ENCODE measurements at regions not wholly inside any gene's neighbourhood (a gene's known extent, or its start where the extent isn't known, plus 50 kb on each side); places are given as distances from the start of the nearest gene placed in this dataset.

DNA sequence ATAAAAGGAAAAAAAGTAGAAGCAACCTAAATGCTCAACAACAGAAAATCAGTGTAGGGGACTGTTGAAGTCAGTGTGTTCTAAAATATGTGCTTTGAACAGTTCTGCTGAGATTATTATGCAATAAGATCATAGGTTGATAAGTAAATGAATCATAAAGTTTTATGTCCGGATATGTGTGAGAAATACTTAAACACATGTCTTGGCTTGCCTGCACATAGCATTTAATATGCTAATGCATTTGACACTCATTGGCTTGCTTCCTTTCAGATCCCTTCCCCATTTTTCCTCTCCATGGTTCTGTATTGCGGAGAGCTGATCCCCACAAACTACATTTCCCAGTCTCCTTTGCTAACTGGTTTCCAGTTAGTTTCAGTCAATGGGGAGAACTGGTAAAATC, 573.8 kb upstream of the TBX3 start (continued):
- no peak for TF ChIP-seq CEBPG (CRISPR knock-in tag; IDR thresholded peaks at IDR 0.05)
- peak in 1 of 2 experiments; percentile 39; a peak in 1 of 4 replicates for TF ChIP-seq CEBPG (tag; conservative IDR thresholded peaks at IDR 0.05 in 1 of 2, IDR thresholded peaks at IDR 0.05 in 1 of 2)
- no peak for TF ChIP-seq SUPT5H (IDR thresholded peaks at IDR 0.05)

GRCh38 chr12:115255962-115256361, 572.0 kb upstream of the TBX3 start:
- no peak overlapping the region for H3K9ac ChIP-seq (ENCODE audit: insufficient read depth in 1 of 2, low read depth in 2 of 2, low read length in 2 of 2)
- no peak overlapping the region for H3K27ac ChIP-seq (ENCODE audit: extremely low read depth, low read depth, low read length)
- DNase-seq (ENCODE audit: extremely low read depth in 1 of 4, low spot score in 3 of 4) (no peak), FAIRE-seq (no peak), ATAC-seq (no peak)
- 0% methylated on average over 5 of the region's 5 CpGs for WGBS (ENCODE audit: insufficient coverage, low coverage, missing lambda C conversion rate)
- ChIA-PET CTCF (ENCODE audit: low intra/inter-chr PET ratio) (no interaction called here), POLR2A (no interaction called here)
- H3K27me3 ChIP-seq (ENCODE audit: control insufficient read depth in 2 of 2, insufficient read depth in 2 of 2, low read length in 2 of 2): no peaks in the 10 kb centered on the region
- no TSS peak for BruUV-seq (replicated peaks)
- H3K36me3 ChIP-seq (ENCODE audit: control insufficient read depth, insufficient read depth, low read length): no peaks in the 10 kb centered on the region
- H3K4me2 ChIP-seq (ENCODE audit: insufficient read depth, low read length): no peak overlapping the region
- H3K9me3 ChIP-seq (replicated peaks; ENCODE audit: control insufficient read depth, insufficient read depth, low read depth, low read length): no peaks in the 10 kb centered on the region
- H3K9me1 ChIP-seq (ENCODE audit: control insufficient read depth, insufficient read depth, low read length): no peaks in the 10 kb centered on the region
- H3K4me3 ChIP-seq: no peak overlapping the region
- intact Hi-C loops (cut with micrococcal nuclease): no loop called here
- H3K79me2 ChIP-seq (ENCODE audit: control insufficient read depth, insufficient read depth, low read length): no peaks in the 10 kb centered on the region
- no peaks in the 10 kb centered on the region for H4K20me1 ChIP-seq (replicated peaks; ENCODE audit: control insufficient read depth, insufficient read depth, low read length)
- H2AFZ ChIP-seq (ENCODE audit: low read depth, low read length): no peak overlapping the region
- in situ Hi-C loops (cut with MboI): no loop called here
- H3K4me1 ChIP-seq (replicated peaks in 1 of 2; ENCODE audit: control insufficient read depth in 2 of 2, insufficient read depth in 2 of 2, low read length in 2 of 2): no peaks in the 10 kb centered on the region
- no peak for TF ChIP-seq ZNF143 (CRISPR knock-in tag; IDR thresholded peaks at IDR 0.05)
- no peak for TF ChIP-seq ETV5 (CRISPR knock-in tag; IDR thresholded peaks at IDR 0.05; ENCODE audit: low read depth)
- TF ChIP-seq, protein P1, sequence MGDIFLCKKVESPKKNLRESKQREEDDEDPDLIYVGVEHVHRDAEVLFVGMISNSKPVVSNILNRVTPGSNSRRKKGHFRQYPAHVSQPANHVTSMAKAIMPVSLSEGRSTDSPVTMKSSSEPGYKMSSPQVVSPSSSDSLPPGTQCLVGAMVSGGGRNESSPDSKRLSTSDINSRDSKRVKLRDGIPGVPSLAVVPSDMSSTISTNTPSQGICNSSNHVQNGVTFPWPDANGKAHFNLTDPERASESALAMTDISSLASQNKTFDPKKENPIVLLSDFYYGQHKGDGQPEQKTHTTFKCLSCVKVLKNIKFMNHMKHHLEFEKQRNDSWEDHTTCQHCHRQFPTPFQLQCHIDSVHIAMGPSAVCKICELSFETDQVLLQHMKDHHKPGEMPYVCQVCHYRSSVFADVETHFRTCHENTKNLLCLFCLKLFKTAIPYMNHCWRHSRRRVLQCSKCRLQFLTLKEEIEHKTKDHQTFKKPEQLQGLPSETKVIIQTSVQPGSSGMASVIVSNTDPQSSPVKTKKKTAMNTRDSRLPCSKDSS (IDR thresholded peaks at IDR 0.05; ENCODE audit: low read depth, partially characterized antibody): no peak
- no peak for TF ChIP-seq KLF1 (tag; IDR thresholded peaks at IDR 0.05)
- no peak for TF ChIP-seq MAFG (tag; conservative IDR thresholded peaks at IDR 0.05)
- TF ChIP-seq, protein P2, sequence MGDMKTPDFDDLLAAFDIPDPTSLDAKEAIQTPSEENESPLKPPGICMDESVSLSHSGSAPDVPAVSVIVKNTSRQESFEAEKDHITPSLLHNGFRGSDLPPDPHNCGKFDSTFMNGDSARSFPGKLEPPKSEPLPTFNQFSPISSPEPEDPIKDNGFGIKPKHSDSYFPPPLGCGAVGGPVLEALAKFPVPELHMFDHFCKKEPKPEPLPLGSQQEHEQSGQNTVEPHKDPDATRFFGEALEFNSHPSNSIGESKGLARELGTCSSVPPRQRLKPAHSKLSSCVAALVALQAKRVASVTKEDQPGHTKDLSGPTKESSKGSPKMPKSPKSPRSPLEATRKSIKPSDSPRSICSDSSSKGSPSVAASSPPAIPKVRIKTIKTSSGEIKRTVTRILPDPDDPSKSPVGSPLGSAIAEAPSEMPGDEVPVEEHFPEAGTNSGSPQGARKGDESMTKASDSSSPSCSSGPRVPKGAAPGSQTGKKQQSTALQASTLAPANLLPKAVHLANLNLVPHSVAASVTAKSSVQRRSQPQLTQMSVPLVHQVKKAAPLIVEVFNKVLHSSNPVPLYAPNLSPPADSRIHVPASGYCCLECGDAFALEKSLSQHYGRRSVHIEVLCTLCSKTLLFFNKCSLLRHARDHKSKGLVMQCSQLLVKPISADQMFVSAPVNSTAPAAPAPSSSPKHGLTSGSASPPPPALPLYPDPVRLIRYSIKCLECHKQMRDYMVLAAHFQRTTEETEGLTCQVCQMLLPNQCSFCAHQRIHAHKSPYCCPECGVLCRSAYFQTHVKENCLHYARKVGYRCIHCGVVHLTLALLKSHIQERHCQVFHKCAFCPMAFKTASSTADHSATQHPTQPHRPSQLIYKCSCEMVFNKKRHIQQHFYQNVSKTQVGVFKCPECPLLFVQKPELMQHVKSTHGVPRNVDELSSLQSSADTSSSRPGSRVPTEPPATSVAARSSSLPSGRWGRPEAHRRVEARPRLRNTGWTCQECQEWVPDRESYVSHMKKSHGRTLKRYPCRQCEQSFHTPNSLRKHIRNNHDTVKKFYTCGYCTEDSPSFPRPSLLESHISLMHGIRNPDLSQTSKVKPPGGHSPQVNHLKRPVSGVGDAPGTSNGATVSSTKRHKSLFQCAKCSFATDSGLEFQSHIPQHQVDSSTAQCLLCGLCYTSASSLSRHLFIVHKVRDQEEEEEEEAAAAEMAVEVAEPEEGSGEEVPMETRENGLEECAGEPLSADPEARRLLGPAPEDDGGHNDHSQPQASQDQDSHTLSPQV (IDR thresholded peaks at IDR 0.05): no peak
- TF ChIP-seq EZH2 (IDR thresholded peaks at IDR 0.05; ENCODE audit: borderline replicate concordance, low read depth, low read length): no peak
- no peak for TF ChIP-seq HSF4 (CRISPR knock-in tag; IDR thresholded peaks at IDR 0.05; ENCODE audit: borderline replicate concordance)
- TF ChIP-seq, protein P3, sequence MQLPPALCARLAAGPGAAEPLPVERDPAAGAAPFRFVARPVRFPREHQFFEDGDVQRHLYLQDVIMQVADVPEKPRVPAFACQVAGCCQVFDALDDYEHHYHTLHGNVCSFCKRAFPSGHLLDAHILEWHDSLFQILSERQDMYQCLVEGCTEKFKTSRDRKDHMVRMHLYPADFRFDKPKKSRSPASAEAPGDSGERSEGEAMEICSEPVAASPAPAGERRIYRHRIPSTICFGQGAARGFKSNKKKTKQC (CRISPR knock-in tag; IDR thresholded peaks at IDR 0.05): no peak
- TF ChIP-seq, protein P4, sequence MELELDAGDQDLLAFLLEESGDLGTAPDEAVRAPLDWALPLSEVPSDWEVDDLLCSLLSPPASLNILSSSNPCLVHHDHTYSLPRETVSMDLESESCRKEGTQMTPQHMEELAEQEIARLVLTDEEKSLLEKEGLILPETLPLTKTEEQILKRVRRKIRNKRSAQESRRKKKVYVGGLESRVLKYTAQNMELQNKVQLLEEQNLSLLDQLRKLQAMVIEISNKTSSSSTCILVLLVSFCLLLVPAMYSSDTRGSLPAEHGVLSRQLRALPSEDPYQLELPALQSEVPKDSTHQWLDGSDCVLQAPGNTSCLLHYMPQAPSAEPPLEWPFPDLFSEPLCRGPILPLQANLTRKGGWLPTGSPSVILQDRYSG (tag; conservative IDR thresholded peaks at IDR 0.05; ENCODE audit: low read depth): no peak

Data from K562 (cell line).